Cardiac muscle cell (in vitro differentiated cells and primary cell): ENCODE measurements at regions not wholly inside any gene's neighbourhood (a gene's known extent, or its start where the extent isn't known, plus 50 kb on each side); places are given as distances from the start of the nearest gene placed in this dataset.
A peak's percentile ranks its signal among the peaks of the same experiment; 100 is the strongest.

Source experiments
- DNase-seq, 2 donors: peaks; one replicate each; pipeline versions ENCODE4 v3.0.0 to v3.0.0-alpha.2; 2010 to 2017; ENCODE audit warnings: low read depth in 1 of 2, low spot score in 1 of 2
- H3K27ac ChIP-seq: fragments of 200-600 bp; sonication (generic); 2 replicates; pipeline ENCODE4 v1.5.1; 2016
- H3K27me3 ChIP-seq: fragments of 200-600 bp; sonication (generic); 2 replicates; pipeline ENCODE4 v1.6.0; 2016; ENCODE audit warnings: control low read depth
- H3K36me3 ChIP-seq: fragments of 200-600 bp; sonication (generic); 2 replicates; pipeline ENCODE4 v1.5.1; 2016; ENCODE audit warnings: control low read depth
- H3K4me1 ChIP-seq: fragments of 200-600 bp; sonication (generic); 2 replicates; pipeline ENCODE4 v1.8.1; 2017; ENCODE audit warnings: low read depth, mild to moderate bottlenecking, mixed run types
- H3K4me3 ChIP-seq: fragments of 200-600 bp; sonication (generic); 2 replicates; pipeline ENCODE4 v1.5.1; 2016; ENCODE audit warnings: mild to moderate bottlenecking
- H3K9me3 ChIP-seq: fragments of 200-600 bp; sonication (generic); 2 replicates; pipeline ENCODE4 v1.5.1; 2017; ENCODE audit warnings: low read depth, mild to moderate bottlenecking, control low read depth
- TF ChIP-seq, protein P1 (sequence below): IDR thresholded peaks from 2 replicates; pipeline ENCODE4 v1.5.1; 2012; ENCODE audit warnings: low read depth, mild to moderate bottlenecking, low read length

DNA sequence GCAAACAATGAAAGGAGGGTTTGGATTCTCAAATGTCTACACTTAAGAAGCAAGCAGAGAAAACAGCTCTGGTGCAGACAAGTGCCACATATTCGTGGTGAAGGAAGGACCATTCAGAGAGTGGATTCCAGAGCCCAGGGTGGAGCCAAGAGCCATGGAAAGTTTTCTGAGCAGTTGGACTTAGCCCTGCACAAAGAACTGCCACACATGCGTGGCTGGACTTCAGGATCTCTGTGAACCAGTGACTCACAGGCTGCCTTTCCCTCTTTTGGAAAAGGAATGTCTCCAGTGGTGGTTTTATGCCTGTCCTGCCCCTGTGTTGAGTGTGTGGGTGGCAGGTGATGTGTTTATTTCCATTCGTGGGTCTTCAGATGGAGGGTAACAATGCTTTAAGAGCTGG lies 489.5 kb downstream of the CDH26 start:
- H3K27ac ChIP-seq, result no peak overlapping the region
- H3K4me3 ChIP-seq, result no peak overlapping the region
- no peak for DNase-seq
- H3K27me3 ChIP-seq, result no peaks in the 10 kb centered on the region
- TF ChIP-seq, protein P1, sequence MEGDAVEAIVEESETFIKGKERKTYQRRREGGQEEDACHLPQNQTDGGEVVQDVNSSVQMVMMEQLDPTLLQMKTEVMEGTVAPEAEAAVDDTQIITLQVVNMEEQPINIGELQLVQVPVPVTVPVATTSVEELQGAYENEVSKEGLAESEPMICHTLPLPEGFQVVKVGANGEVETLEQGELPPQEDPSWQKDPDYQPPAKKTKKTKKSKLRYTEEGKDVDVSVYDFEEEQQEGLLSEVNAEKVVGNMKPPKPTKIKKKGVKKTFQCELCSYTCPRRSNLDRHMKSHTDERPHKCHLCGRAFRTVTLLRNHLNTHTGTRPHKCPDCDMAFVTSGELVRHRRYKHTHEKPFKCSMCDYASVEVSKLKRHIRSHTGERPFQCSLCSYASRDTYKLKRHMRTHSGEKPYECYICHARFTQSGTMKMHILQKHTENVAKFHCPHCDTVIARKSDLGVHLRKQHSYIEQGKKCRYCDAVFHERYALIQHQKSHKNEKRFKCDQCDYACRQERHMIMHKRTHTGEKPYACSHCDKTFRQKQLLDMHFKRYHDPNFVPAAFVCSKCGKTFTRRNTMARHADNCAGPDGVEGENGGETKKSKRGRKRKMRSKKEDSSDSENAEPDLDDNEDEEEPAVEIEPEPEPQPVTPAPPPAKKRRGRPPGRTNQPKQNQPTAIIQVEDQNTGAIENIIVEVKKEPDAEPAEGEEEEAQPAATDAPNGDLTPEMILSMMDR, result no peak
- no peaks in the 10 kb centered on the region for H3K4me1 ChIP-seq
- no peaks in the 10 kb centered on the region for H3K36me3 ChIP-seq
- H3K9me3 ChIP-seq, result no peaks in the 10 kb centered on the region

DNA sequence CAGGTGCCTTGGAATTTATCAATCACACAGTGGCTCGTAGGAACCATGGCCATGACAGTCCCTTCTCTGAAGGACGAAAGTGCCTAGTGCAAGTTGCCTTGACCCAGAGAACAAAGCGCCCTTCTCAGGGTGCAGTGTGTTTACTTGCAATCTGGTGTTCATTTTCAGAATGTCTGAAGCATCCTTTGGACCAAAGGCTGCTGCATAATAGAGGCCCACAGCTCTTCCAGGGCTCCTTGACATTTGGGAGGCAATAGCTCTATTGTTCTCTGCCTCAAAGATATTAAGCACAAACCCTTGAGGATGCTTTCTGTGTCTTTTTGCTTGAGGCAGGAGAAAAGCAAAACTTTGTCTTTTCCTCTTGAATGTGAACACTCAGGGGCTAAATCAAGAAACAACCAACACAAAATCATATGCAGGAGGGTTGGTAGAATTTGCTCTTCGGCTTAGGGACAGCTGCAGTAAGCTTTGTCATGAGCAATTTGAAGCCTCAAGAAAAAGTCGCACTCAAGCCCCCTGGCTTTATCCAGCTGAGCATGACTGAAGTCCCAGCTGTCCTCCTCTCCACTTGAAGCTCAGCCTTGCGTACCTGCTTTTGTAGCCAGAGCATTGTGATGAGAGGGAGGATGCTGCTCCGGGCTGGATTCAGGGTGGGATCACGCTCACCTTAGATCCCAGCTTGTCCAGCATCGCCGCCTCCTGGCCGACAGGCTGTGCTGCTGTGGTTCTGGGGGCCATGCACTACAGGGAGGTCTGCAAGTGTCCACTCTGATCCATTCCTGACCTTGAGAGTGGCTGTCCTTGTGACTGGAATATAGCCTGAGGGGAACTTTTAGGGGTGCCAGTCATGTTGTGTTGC lies 495.4 kb downstream of the CDH26 start:
- Histone ChIP-seq H3K27me3 (no peaks in the 10 kb centered on the region), H3K4me3 (no peak overlapping the region), H3K27ac (no peak overlapping the region), H3K4me1 (peaks cover 29% of the 10 kb centered on the region), H3K9me3 (no peaks in the 10 kb centered on the region), H3K36me3 (no peaks in the 10 kb centered on the region)
- TF ChIP-seq, protein P1, result no peak
- peak in 1 of 2 donors; percentile 34 for DNase-seq

DNA sequence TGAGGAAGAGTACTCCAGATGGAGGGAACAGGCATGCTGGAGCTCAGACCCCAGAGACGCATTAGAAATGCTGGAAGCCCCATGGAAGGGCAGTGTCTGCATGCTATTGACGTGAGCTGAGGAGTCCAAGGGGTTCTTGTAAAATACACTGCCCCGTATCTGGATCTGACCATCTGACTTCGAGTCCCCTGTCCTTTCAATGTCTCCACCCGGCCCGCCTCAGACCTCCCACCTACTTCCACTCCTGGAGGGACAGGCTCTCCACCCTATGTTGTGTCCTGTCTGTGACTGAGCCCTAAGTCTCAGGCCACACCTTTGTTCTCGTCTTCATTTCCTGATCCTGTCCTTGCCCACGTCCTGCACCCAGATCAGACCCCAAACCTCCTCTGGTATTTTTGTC lies 496.3 kb downstream of the CDH26 start:
- no peak for DNase-seq
- Histone ChIP-seq H3K27me3 (no peaks in the 10 kb centered on the region), H3K9me3 (no peaks in the 10 kb centered on the region), H3K36me3 (no peaks in the 10 kb centered on the region), H3K4me3 (no peak overlapping the region), H3K27ac (no peak overlapping the region), H3K4me1 (peaks cover 36% of the 10 kb centered on the region)
- TF ChIP-seq, protein P1, result no peak

DNA sequence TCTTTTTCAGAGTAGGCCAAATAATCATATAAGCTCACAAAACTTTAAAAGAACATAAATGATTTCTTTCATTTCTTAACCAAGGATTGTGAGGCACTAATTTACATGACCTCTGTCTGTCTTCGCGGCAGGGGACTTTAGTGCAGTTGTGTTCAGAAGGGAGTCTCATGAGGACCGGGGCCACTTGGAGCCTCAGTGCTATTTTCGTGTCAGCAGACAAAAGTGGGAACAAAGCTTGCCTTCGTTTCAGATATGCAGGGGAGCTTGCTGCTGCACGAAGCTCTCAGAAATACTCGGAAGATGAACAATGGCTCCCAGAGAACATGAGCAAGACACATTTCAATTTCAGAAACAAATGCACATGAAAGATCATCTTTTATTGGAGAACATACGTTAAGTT lies 497.0 kb downstream of the CDH26 start:
- H3K9me3 ChIP-seq, result no peaks in the 10 kb centered on the region

DNA sequence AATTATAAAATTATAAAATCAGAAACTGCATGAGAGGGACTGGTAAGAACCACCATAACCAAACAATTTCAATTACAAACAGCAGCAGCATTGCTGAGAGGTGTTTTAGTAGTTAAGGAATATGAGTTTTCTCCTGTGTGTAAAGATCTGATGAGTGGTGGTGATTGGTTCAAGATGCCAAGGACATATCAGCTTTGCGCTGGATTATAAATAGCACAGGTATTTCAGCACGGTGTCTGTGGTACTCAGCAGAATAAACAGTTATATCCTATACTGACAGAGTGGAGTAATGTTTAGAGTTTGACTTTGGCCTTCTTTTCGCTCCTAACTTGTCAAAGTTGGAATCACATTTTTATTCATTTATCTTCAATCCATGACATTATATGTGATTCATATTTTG lies 501.0 kb downstream of the CDH26 start:
- H3K9me3 ChIP-seq, result no peaks in the 10 kb centered on the region

More for the DNA sequence above, 497.0 kb downstream of the CDH26 start:
- no peak overlapping the region for H3K4me3 ChIP-seq
- peak overlapping the region; percentile 29 for H3K27ac ChIP-seq
- TF ChIP-seq, protein P1, result no peak
- peak in 1 of 2 donors; percentile 25 for DNase-seq
- no peaks in the 10 kb centered on the region for H3K27me3 ChIP-seq
- H3K4me1 ChIP-seq, result peaks cover 44% of the 10 kb centered on the region
- no peaks in the 10 kb centered on the region for H3K36me3 ChIP-seq

More for the DNA sequence above, 501.0 kb downstream of the CDH26 start:
- H3K36me3 ChIP-seq, result no peaks in the 10 kb centered on the region
- peak overlapping the region; percentile 69 for H3K27ac ChIP-seq
- TF ChIP-seq, protein P1, result no peak
- no peak overlapping the region for H3K4me3 ChIP-seq
- peaks cover 46% of the 10 kb centered on the region for H3K4me1 ChIP-seq
- H3K27me3 ChIP-seq, result no peaks in the 10 kb centered on the region
- DNase-seq, result peak in 1 of 2 donors; percentile 84
